AG09309 (cell line): ENCODE measurements at regions not wholly inside any gene's neighbourhood (a gene's known extent, or its start where the extent isn't known, plus 50 kb on each side); places are given as distances from the start of the nearest gene placed in this dataset.
"Not testable (repeated sequence)": the region's sequence is repeated elsewhere in the genome, so short reads cannot be mapped to it uniquely, and the experiment has no call there.

Experiments used
- DNase-seq: peaks from one replicate; pipeline ENCODE4 v3.0.0-alpha.2; 2010; ENCODE audit warnings: low read depth
- H3K4me3 ChIP-seq: 2 replicates; pipeline ENCODE4 v1.5.1; 2011; ENCODE audit warnings: mild to moderate bottlenecking, low read depth, low read length, moderate library complexity; ENCODE audit not compliant: control insufficient read depth
- TF ChIP-seq, protein P1 (sequence below): IDR thresholded peaks from 2 replicates; pipeline ENCODE4 v1.5.1; 2011; ENCODE audit warnings: mild to moderate bottlenecking, low read depth, low read length, inconsistent platforms; ENCODE audit not compliant: insufficient read depth, control insufficient read depth; ENCODE audit errors: missing control alignments

GRCh38 chr2:236994361-236994760 is 91.3 kb upstream of the COPS8 start:
- TF ChIP-seq, protein P1, sequence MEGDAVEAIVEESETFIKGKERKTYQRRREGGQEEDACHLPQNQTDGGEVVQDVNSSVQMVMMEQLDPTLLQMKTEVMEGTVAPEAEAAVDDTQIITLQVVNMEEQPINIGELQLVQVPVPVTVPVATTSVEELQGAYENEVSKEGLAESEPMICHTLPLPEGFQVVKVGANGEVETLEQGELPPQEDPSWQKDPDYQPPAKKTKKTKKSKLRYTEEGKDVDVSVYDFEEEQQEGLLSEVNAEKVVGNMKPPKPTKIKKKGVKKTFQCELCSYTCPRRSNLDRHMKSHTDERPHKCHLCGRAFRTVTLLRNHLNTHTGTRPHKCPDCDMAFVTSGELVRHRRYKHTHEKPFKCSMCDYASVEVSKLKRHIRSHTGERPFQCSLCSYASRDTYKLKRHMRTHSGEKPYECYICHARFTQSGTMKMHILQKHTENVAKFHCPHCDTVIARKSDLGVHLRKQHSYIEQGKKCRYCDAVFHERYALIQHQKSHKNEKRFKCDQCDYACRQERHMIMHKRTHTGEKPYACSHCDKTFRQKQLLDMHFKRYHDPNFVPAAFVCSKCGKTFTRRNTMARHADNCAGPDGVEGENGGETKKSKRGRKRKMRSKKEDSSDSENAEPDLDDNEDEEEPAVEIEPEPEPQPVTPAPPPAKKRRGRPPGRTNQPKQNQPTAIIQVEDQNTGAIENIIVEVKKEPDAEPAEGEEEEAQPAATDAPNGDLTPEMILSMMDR = no peak
- no peak for DNase-seq
- no peak overlapping the region for H3K4me3 ChIP-seq

DNA sequence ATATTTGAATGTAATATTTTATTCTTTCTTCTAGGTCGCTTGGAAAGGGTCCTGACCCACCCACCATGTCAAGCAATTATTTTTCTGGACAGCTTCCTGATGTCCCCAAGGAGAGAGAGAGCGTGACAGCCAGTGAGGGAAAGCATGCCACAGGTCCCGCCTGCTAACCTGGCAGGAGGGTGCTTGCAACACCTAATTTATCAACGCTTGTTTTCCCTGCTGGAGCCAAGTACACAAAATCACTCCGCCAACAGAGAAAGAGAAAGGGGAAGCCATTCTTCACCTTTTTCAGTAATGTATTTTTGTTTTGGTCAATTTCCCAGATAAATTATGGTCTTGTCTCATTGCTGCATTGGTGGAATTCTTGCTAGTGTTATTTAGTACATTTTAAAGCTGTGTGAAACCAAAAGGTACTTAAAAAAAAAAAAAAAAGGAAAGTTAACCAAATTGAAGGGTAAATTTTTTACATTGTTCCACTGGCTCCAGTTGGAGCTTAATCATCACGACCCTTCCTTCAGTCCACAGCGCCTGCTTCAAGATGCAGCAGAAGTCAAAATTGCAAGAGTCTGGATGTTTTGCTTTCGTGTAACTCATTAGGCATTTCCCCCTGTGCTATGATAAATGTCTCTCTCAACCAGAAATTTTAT is 88.5 kb upstream of the COPS8 start:
- TF ChIP-seq, protein P1 = no peak
- DNase-seq = no peak
- H3K4me3 ChIP-seq = no peak overlapping the region

DNA sequence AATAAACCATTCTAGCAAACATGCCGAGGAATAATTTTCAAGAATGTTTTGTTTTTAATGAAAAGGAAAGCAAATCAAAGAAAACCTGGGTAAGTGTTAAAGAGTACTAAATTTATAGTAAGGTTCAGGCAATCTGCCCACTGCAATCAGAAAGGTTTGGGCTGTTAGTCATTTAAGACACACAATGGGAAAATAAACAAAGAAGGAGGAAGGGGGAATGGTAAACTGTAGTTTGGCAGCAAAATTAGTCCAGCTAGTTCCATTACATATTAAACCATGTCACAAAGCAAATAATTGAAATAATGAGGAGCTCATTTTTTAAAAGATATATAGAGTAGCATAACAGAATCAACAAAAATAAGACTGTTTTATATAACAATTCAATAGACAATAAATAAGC is 87.5 kb upstream of the COPS8 start:
- TF ChIP-seq, protein P1 = no peak
- H3K4me3 ChIP-seq = no peak overlapping the region
- no peak for DNase-seq

GRCh38 chr2:236998758-236999157 is 86.9 kb upstream of the COPS8 start:
- no peak for DNase-seq
- TF ChIP-seq, protein P1 = no peak
- H3K4me3 ChIP-seq = no peak overlapping the region

DNA sequence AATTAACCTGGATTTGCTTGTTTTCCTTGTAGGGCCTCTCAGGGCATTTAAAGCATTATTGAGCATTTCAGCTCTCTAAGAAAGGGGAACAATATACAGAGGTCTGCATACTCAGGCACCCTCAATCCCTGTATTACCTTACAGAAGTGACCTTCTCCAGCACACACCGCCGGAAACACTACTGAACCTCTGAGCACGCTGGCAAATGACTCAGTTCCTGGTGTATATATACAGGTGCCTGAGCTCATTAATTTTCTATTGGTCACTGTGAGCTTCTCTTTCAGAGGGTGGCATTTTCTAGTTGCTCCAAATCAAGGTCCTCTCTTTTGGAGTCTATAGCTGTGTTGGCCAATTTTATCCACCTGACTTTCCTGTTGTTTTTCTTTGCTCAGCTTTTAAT is 85.2 kb upstream of the COPS8 start:
- TF ChIP-seq, protein P1 = no peak
- H3K4me3 ChIP-seq = no peak overlapping the region
- no peak for DNase-seq

DNA sequence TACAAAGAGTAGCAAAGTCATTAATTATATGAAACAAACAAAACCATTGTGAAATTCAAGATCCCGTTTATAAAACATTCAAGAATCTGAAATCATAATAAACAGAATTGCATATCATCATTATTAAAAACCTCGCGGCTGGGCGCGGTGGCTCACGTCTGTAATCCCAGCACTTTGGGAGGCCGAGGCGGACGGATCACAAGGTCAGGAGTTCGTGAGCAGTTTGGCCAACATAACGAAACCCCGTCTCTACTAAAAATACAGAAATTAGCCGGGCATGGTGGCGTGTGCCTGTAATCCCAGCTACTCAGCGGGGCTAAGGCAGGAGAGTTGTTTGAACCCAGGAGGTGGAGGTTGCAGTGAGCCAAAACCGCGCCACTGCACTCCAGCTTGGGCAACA is 80.3 kb upstream of the COPS8 start:
- not testable (repeated sequence) for DNase-seq, H3K4me3 ChIP-seq

DNA sequence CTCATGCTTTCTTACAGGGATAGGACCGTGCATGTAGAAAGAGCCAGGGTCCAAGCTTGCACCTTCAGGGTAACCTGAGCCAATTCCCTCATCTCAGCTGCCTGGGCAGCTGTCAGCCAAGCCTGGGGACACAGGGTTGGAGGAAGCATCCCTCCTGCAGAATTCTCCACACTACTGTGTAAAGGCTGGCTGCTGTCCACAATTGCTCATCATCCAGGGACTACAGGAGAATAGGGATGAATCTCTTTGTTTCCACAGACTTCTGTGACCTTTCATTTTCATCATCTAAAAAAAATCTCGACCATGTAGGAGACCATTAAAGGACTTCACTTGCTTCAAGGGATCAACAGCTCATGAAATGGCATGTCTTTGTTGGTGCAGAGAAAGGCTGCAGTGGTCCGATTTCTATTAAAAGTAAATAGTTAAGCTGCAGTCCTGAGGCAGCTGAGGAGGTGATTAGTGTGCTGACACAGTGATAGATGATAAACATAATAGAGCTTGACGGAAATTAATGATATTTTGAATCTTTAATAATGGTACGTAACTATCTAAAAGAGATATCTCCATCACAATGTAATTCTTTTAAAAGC is 74.4 kb upstream of the COPS8 start:
- DNase-seq = no peak
- TF ChIP-seq, protein P1 = no peak
- no peak overlapping the region for H3K4me3 ChIP-seq
